Gastroesophageal sphincter (tissue), 4 donors: ENCODE measurements at regions not wholly inside any gene's neighbourhood (a gene's known extent, or its start where the extent isn't known, plus 50 kb on each side); places are given as distances from the start of the nearest gene placed in this dataset.

Experiments used
- ATAC-seq: fragments of 150-250 bp; one replicate; pipeline ENCODE4 v1.9.1; 2016; ENCODE audit warnings: mild to moderate bottlenecking, moderate library complexity
- H3K27ac ChIP-seq, 4 donors: fragments of 200-600 bp; sonication (generic) in 3 of 4; 1 replicate in 3 of 4; 2 replicates in 1 of 4; pipeline ENCODE4 v1.5.1; 2016 to 2019
- H3K27me3 ChIP-seq: fragments of 200-600 bp; sonication (generic); one replicate; pipeline ENCODE4 v1.5.1; 2019
- H3K36me3 ChIP-seq, 2 donors: fragments of 200-600 bp; sonication (generic); one replicate each; pipeline ENCODE4 v1.5.1; 2019; ENCODE audit warnings: control low read depth in 1 of 2
- H3K4me1 ChIP-seq, 3 donors: fragments of 200-600 bp; sonication (generic); 1 replicate in 2 of 3; 2 replicates in 1 of 3; pipeline ENCODE4 v1.5.1; 2016 to 2019; ENCODE audit warnings: control low read depth in 2 of 3
- H3K4me3 ChIP-seq, 2 donors: fragments of 200-600 bp; sonication (generic); one replicate each; pipeline ENCODE4 v1.5.1; 2019; ENCODE audit warnings: mild to moderate bottlenecking in 1 of 2, moderate library complexity in 1 of 2
- H3K9me3 ChIP-seq, 3 donors: fragments of 200-600 bp; sonication (generic); one replicate each; pipeline ENCODE4 v1.5.1; 2017 to 2019; ENCODE audit warnings: control low read depth in 2 of 3
- CTCF ChIP-seq, 4 experiments: fragments of 200-600 bp in 2 of 4; fragments of 450-650 bp in 2 of 4; sonication (generic) in 1 of 4; IDR thresholded peaks; one replicate each; pipeline ENCODE4 v1.5.1; 2017 to 2019; ENCODE audit warnings: antibody characterized with exemption in 4 of 4, mild to moderate bottlenecking in 2 of 4, moderate library complexity in 2 of 4
- EP300 ChIP-seq: sonication (generic); formaldehyde crosslinking; IDR thresholded peaks from one replicate; pipeline ENCODE4 v1.6.1; 2017; ENCODE audit warnings: antibody characterized with exemption, mild to moderate bottlenecking
- POLR2A ChIP-seq, 2 donors: fragments of 450-650 bp; IDR thresholded peaks; one replicate each; pipeline ENCODE4 v1.6.1; 2017; ENCODE audit warnings: antibody characterized with exemption in 2 of 2, mild to moderate bottlenecking in 2 of 2, moderate library complexity in 1 of 2
- POLR2AphosphoS5 ChIP-seq: sonication (generic); formaldehyde crosslinking; IDR thresholded peaks from one replicate; pipeline ENCODE4 v1.6.1; 2017; ENCODE audit warnings: antibody characterized with exemption
- WGBS, 2 donors: methylation state at CpG; one replicate each; pipeline ENCODE4 v1.1.5; 2018; ENCODE audit warnings: low coverage in 1 of 2; 5-methylcytosine and 5-hydroxymethylcytosine counted together

- Histone ChIP-seq H3K4me3 (no peak overlapping the region), H3K36me3 (no peaks in the 10 kb centered on the region), H3K27ac (no peak overlapping the region), H3K27me3 (peaks cover 73% of the 10 kb centered on the region), H3K9me3 (no peaks in the 10 kb centered on the region), H3K4me1 (no peaks in the 10 kb centered on the region)
- ATAC-seq: no peak
- WGBS, 2 donors: no CpG with 5 or more reads among the region's 30 CpGs
- TF ChIP-seq EP300 (no peak), POLR2A (IDR thresholded peaks at IDR 0.05) (no peak), CTCF (IDR thresholded peaks at IDR 0.05) (no peak), POLR2AphosphoS5 (no peak)
These were observed 1330.6 kb downstream of the BRD1 start for GRCh38 chr22:48496987-48497650.

GRCh38 chr22:48496226-48496845, 1331.3 kb downstream of the BRD1 start:
- Histone ChIP-seq H3K27ac (no peak overlapping the region), H3K4me1 (peaks cover 0 to 3% (median 0%) of the 10 kb centered on the region in 3 donors), H3K4me3 (no peak overlapping the region), H3K9me3 (no peaks in the 10 kb centered on the region), H3K36me3 (no peaks in the 10 kb centered on the region), H3K27me3 (peaks cover 71% of the 10 kb centered on the region)
- no peak for TF ChIP-seq POLR2A (IDR thresholded peaks at IDR 0.05)
- TF ChIP-seq CTCF (IDR thresholded peaks at IDR 0.05): no peak
- TF ChIP-seq POLR2AphosphoS5: no peak
- no peak for TF ChIP-seq EP300
- WGBS, 2 donors: no CpG with 5 or more reads among the region's 16 CpGs
- no peak for ATAC-seq

- Histone ChIP-seq H3K36me3 (no peaks in the 10 kb centered on the region), H3K4me1 (peaks cover 0 to 10% (median 0%) of the 10 kb centered on the region in 3 donors), H3K9me3 (no peaks in the 10 kb centered on the region), H3K4me3 (no peak overlapping the region), H3K27me3 (peaks cover 71% of the 10 kb centered on the region), H3K27ac (no peak overlapping the region)
- WGBS, 2 donors: 20 to 67% methylated on average over 1 of the region's 8 CpGs
- TF ChIP-seq EP300 (no peak), POLR2AphosphoS5 (no peak), CTCF (IDR thresholded peaks at IDR 0.05) (no peak), POLR2A (IDR thresholded peaks at IDR 0.05) (no peak)
- no peak for ATAC-seq
These were observed 1332.0 kb downstream of the BRD1 start for GRCh38 chr22:48495751-48496080.

GRCh38 chr22:48494968-48495750, 1332.5 kb downstream of the BRD1 start:
- H3K27me3 ChIP-seq: peaks cover 71% of the 10 kb centered on the region
- peaks cover 0 to 15% (median 3%) of the 10 kb centered on the region in 3 donors for H3K4me1 ChIP-seq
- no peak overlapping the region for H3K27ac ChIP-seq
- H3K36me3 ChIP-seq: no peaks in the 10 kb centered on the region
- no peaks in the 10 kb centered on the region for H3K9me3 ChIP-seq
- ATAC-seq: no peak
- H3K4me3 ChIP-seq: no peak overlapping the region
- no peak for TF ChIP-seq EP300
- no peak for TF ChIP-seq POLR2A (IDR thresholded peaks at IDR 0.05)
- TF ChIP-seq POLR2AphosphoS5: no peak
- no peak for TF ChIP-seq CTCF (IDR thresholded peaks at IDR 0.05)
- 49 to 74% methylated on average over 5 to 8 of the region's 20 CpGs for WGBS, 2 donors
